Colonic mucosa (tissue), 4 donors: ENCODE measurements at regions not wholly inside any gene's neighbourhood (a gene's known extent, or its start where the extent isn't known, plus 50 kb on each side); places are given as distances from the start of the nearest gene placed in this dataset.
A peak's percentile ranks its signal among the peaks of the same experiment; 100 is the strongest.

Experiments used
- DNase-seq: peaks from one replicate; pipeline ENCODE4 v3.0.0-alpha.2; 2020
- H3K27ac ChIP-seq: fragments of 200-600 bp; one replicate; pipeline ENCODE4 v1.8.0; 2021
- H3K27me3 ChIP-seq: fragments of 200-600 bp; one replicate; pipeline ENCODE4 v1.8.0; 2021
- H3K36me3 ChIP-seq: fragments of 200-600 bp; one replicate; pipeline ENCODE4 v1.8.0; 2021
- H3K4me1 ChIP-seq: fragments of 200-600 bp; one replicate; pipeline ENCODE4 v1.8.0; 2021; ENCODE audit warnings: mild to moderate bottlenecking
- H3K4me3 ChIP-seq: fragments of 200-600 bp; one replicate; pipeline ENCODE4 v1.8.0; 2021
- H3K9ac ChIP-seq, 2 donors: one replicate each; pipeline ENCODE4 v1.7.0; 2013; ENCODE audit warnings: control low read depth in 2 of 2, low read depth in 2 of 2, low read length in 2 of 2
- H3K9me3 ChIP-seq: fragments of 200-600 bp; one replicate; pipeline ENCODE4 v1.8.0; 2021
- CTCF ChIP-seq: fragments of 200-600 bp; IDR thresholded peaks from one replicate; pipeline ENCODE4 v1.8.0; 2022; ENCODE audit warnings: antibody characterized with exemption, mild to moderate bottlenecking
- intact Hi-C: fragments of 100-400 bp; cut with DNase I; formaldehyde crosslinking; loops from one replicate; pipeline ENCODE4 v1.14.1; 2022
- donor health status: healthy.
- donor health status: DM: no; HTN: no; CAD: no.
- donor health status: DM: no; HTN: no; CAD: no.

DNA sequence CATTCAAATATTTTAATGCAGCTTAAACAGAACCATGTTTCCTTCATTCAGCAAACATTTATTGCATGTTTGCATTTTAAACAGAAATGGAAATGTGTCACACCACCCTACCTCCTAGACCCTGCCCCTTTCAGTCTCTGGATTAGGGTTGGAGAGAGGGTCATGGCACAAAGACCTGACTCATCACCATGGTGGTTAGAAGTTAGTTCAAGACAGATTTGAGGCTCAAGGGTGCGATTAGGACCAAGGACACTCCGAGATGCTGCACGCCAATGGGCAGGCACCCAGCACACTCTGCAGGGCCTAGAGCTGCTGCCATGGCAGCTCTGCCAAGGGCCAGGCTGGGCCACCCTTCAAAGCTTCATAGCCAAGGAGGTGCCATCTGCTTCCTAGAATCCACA, 86.9 kb downstream of the NAV1 start:
- TF ChIP-seq CTCF = no peak
- Histone ChIP-seq H3K27ac (no peak overlapping the region), H3K27me3 (no peaks in the 10 kb centered on the region), H3K9ac (no peak overlapping the region), H3K9me3 (no peaks in the 10 kb centered on the region), H3K4me1 (no peaks in the 10 kb centered on the region), H3K4me3 (no peak overlapping the region), H3K36me3 (no peaks in the 10 kb centered on the region)
- DNase-seq = no peak
- intact Hi-C loops = no loop called here

DNA sequence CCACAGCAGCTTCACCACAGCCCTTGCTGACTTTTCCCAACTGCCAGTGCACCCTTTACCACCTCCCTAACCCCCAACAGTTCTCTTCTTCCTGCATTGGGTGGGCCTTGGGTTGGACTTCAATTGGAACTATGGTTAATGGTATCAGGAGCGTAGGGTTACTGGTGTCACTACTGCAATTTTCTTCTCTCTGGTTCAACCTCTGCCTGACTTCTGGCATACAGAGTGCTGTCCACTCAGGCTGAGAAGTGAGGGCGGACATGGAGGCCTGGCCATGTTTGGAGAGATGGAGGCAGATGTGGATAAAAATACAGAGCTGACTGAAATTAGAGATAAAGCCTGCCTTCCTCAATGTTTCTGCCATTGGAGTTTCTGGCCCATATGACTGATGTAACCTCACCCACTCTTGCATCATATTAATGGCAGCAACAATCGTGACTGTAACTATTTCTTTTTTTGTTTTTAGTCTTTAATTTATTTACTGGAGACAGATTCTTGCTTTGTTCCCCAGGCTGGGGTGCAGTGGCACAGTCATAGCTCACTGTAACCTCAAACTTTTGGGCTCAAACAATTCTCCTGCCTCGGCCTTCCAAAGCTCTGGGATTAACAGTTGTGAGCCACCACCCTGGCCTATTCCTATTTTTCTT, 87.8 kb downstream of the NAV1 start:
- Histone ChIP-seq H3K27ac (no peak overlapping the region), H3K9ac (no peak overlapping the region), H3K4me1 (no peaks in the 10 kb centered on the region), H3K27me3 (no peaks in the 10 kb centered on the region), H3K4me3 (no peak overlapping the region), H3K36me3 (no peaks in the 10 kb centered on the region), H3K9me3 (no peaks in the 10 kb centered on the region)
- intact Hi-C loops = no loop called here
- no peak for TF ChIP-seq CTCF
- no peak for DNase-seq

GRCh38 chr1:201628490-201628889, 89.6 kb downstream of the NAV1 start:
- H3K9me3 ChIP-seq = no peaks in the 10 kb centered on the region
- DNase-seq = peak; percentile 39
- no peak for TF ChIP-seq CTCF
- no peak overlapping the region for H3K27ac ChIP-seq
- intact Hi-C loops = no loop called here
- H3K4me3 ChIP-seq = no peak overlapping the region
- H3K9ac ChIP-seq = no peak overlapping the region
- H3K27me3 ChIP-seq = no peaks in the 10 kb centered on the region
- H3K36me3 ChIP-seq = no peaks in the 10 kb centered on the region
- peaks cover 5% of the 10 kb centered on the region for H3K4me1 ChIP-seq

DNA sequence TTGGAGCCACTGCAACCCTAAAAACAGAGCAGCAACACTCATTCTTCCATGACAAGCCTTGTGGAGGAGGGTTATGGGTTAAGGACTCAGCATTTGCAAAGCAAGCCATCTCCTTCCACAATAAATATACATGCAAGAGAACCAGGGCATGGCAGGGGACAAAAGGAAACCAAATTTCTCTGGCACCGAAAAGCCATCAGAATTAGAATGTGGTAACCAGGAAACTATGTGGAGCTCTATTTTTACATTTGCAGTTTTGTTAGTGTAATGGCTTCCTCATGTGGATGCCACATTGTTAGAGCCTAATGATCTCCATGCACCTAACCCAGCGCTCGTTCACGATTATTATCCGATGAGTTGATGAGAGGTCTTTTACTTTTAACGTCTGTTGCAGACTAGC, 91.7 kb downstream of the NAV1 start:
- no peak for DNase-seq
- Histone ChIP-seq H3K4me1 (peaks cover 5% of the 10 kb centered on the region), H3K36me3 (no peaks in the 10 kb centered on the region), H3K9ac (no peak overlapping the region), H3K27me3 (no peaks in the 10 kb centered on the region), H3K4me3 (no peak overlapping the region), H3K27ac (no peak overlapping the region), H3K9me3 (no peaks in the 10 kb centered on the region)
- intact Hi-C loops = no loop called here
- no peak for TF ChIP-seq CTCF

DNA sequence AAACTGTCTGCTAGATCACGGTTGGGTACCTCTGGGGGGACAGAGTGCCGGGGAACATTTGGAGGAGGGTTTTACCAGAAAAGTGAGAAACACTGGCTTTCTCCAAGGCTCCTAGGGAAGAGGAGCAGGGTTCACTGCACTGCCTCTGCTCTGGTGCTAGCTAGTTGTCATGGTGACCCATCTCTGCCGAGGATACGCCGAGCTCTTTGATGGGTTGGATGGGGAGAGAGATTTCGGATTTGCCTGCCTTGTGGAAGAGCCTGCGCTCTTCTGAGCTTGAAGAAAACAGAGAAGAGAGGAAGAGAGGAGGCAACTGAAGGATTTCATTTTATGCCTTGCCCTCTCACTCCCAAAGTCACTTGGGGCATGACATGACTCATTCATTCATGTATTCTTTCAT, 92.1 kb downstream of the NAV1 start:
- Histone ChIP-seq H3K36me3 (no peaks in the 10 kb centered on the region), H3K4me1 (peaks cover 5% of the 10 kb centered on the region), H3K9ac (no peak overlapping the region), H3K9me3 (no peaks in the 10 kb centered on the region), H3K4me3 (no peak overlapping the region), H3K27ac (no peak overlapping the region), H3K27me3 (no peaks in the 10 kb centered on the region)
- intact Hi-C loops = no loop called here
- DNase-seq = no peak
- no peak for TF ChIP-seq CTCF
